Endothelial cell of umbilical vein (primary cell): ENCODE measurements at regions not wholly inside any gene's neighbourhood (a gene's known extent, or its start where the extent isn't known, plus 50 kb on each side); places are given as distances from the start of the nearest gene placed in this dataset.

Source experiments
- EZH2 ChIP-seq: IDR thresholded peaks from 2 replicates; pipeline ENCODE4 v1.6.1; 2012; ENCODE audit warnings: borderline replicate concordance, low read depth, mild to moderate bottlenecking, moderate library complexity, low read length, inconsistent platforms; ENCODE audit not compliant: severe bottlenecking
- JUN ChIP-seq: IDR thresholded peaks from 2 replicates; pipeline ENCODE4 v1.6.1; 2011; ENCODE audit warnings: borderline replicate concordance, low read depth; ENCODE audit not compliant: insufficient read length, insufficient read depth
- MYC ChIP-seq: IDR thresholded peaks from one replicate; pipeline ENCODE4 v1.6.1; 2011; ENCODE audit warnings: mild to moderate bottlenecking, low read depth, low read length
- POLR2A ChIP-seq: IDR thresholded peaks from 2 replicates; pipeline ENCODE4 v1.6.1; 2012; ENCODE audit warnings: low read depth, mild to moderate bottlenecking, control low read depth, low read length
- POLR2AphosphoS5 ChIP-seq: IDR thresholded peaks from 2 replicates; pipeline ENCODE4 v1.6.1; 2012; ENCODE audit warnings: low read depth, mild to moderate bottlenecking, control low read depth, low read length, moderate library complexity; ENCODE audit not compliant: insufficient read depth
- TF ChIP-seq, protein P1 (sequence below), 2 donors: IDR thresholded peaks; 1 replicate in 1 of 2; 2 replicates in 1 of 2; pipeline ENCODE4 v1.5.1; 2011; ENCODE audit warnings: low read length in 2 of 2, mild to moderate bottlenecking in 2 of 2, moderate library complexity in 2 of 2, control low read depth in 1 of 2, inconsistent platforms in 1 of 2, low read depth in 1 of 2; ENCODE audit not compliant: insufficient read depth in 1 of 2; ENCODE audit errors: extremely low read depth in 1 of 2
- TF ChIP-seq, protein P2 (sequence below): IDR thresholded peaks from 2 replicates; pipeline ENCODE4 v1.6.1; 2011; ENCODE audit not compliant: insufficient read depth, insufficient read length

GRCh38 chr20:56151834-56152233 lies 96.7 kb upstream of the MC3R start:
- TF ChIP-seq, protein P1, sequence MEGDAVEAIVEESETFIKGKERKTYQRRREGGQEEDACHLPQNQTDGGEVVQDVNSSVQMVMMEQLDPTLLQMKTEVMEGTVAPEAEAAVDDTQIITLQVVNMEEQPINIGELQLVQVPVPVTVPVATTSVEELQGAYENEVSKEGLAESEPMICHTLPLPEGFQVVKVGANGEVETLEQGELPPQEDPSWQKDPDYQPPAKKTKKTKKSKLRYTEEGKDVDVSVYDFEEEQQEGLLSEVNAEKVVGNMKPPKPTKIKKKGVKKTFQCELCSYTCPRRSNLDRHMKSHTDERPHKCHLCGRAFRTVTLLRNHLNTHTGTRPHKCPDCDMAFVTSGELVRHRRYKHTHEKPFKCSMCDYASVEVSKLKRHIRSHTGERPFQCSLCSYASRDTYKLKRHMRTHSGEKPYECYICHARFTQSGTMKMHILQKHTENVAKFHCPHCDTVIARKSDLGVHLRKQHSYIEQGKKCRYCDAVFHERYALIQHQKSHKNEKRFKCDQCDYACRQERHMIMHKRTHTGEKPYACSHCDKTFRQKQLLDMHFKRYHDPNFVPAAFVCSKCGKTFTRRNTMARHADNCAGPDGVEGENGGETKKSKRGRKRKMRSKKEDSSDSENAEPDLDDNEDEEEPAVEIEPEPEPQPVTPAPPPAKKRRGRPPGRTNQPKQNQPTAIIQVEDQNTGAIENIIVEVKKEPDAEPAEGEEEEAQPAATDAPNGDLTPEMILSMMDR (IDR thresholded peaks at IDR 0.05; ENCODE audit: extremely low read depth in 1 of 2, insufficient read depth in 1 of 2, low read depth in 1 of 2, low read length in 2 of 2) = no peak
- TF ChIP-seq, protein P2, sequence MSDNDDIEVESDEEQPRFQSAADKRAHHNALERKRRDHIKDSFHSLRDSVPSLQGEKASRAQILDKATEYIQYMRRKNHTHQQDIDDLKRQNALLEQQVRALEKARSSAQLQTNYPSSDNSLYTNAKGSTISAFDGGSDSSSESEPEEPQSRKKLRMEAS = no peak
- no peak for TF ChIP-seq EZH2
- TF ChIP-seq MYC = no peak
- TF ChIP-seq POLR2A = no peak
- no peak for TF ChIP-seq JUN
- TF ChIP-seq POLR2AphosphoS5 = no peak
